IMR-90 (cell line): ENCODE measurements at regions not wholly inside any gene's neighbourhood (a gene's known extent, or its start where the extent isn't known, plus 50 kb on each side); places are given as distances from the start of the nearest gene placed in this dataset.

ENCODE experiments used
- ATAC-seq: fragments of 200-7000 bp; cut with Tn5 transposase; 2 replicates; pipeline ENCODE4 v1.9.1; 2020; ENCODE audit warnings: low read depth, mild to moderate bottlenecking, moderate library complexity
- BruUV-seq: library from RNA; stranded (reverse); fragments of 400-500 nt; replicated peaks from 2 replicates; lab custom pipeline; 2021; lab: Mats Ljungman, UMichigan
- CTCF ChIA-PET: fragments of 300-600 bp; formaldehyde crosslinking; extraction: SDS; loops from one replicate; lab custom pipeline; 2021; ENCODE audit warnings: antibody characterized with exemption; lab: Yijun Ruan, JAX
- POLR2A ChIA-PET: fragments of 300-600 bp; sonication (Branson Sonifier 250); formaldehyde crosslinking; loops from one replicate; lab custom pipeline; 2022; ENCODE audit warnings: antibody characterized with exemption; ENCODE audit not compliant: unreplicated experiment; lab: Charles Lee
- DNase-seq: peaks from one replicate; pipeline ENCODE4 v3.0.0; 2013
- H2AFZ ChIP-seq: replicated peaks from 2 replicates; pipeline ENCODE3; 2013; ENCODE audit warnings: low read length, mild to moderate bottlenecking; ENCODE audit not compliant: poor library complexity
- H2AK5ac ChIP-seq: 2 replicates; pipeline ENCODE4 v1.6.1; 2013; ENCODE audit warnings: low read depth, low read length, inconsistent platforms
- H2AK9ac ChIP-seq: replicated peaks from 2 replicates; pipeline ENCODE3; 2013; ENCODE audit warnings: mild to moderate bottlenecking, low read depth, low read length, moderate library complexity; ENCODE audit not compliant: poor library complexity
- H2BK120ac ChIP-seq: 2 replicates; pipeline ENCODE4 v1.6.1; 2013; ENCODE audit warnings: low read depth, low read length, inconsistent platforms
- H2BK15ac ChIP-seq: 3 replicates; pipeline ENCODE4 v1.6.1; 2013; ENCODE audit warnings: low read depth, low read length, inconsistent platforms
- H2BK20ac ChIP-seq: 2 replicates; pipeline ENCODE4 v1.6.1; 2013; ENCODE audit warnings: low read depth, mild to moderate bottlenecking, inconsistent platforms, low read length, moderate library complexity
- H2BK5ac ChIP-seq: 2 replicates; pipeline ENCODE4 v1.6.1; 2013; ENCODE audit warnings: mild to moderate bottlenecking, low read depth, low read length, inconsistent platforms; ENCODE audit not compliant: poor library complexity, severe bottlenecking
- H3K14ac ChIP-seq: replicated peaks from 2 replicates; pipeline ENCODE4 v1.6.1; 2013; ENCODE audit warnings: low read depth, low read length, inconsistent platforms
- H3K18ac ChIP-seq: 2 replicates; pipeline ENCODE4 v1.6.1; 2013; ENCODE audit warnings: low read depth, low read length, control low read depth
- H3K23ac ChIP-seq: 2 replicates; pipeline ENCODE4 v1.6.1; 2013; ENCODE audit warnings: low read depth, low read length, inconsistent platforms
- H3K27ac ChIP-seq: 2 replicates; pipeline ENCODE4 v1.5.1; 2013; ENCODE audit warnings: mild to moderate bottlenecking, control low read depth, low read length; ENCODE audit not compliant: insufficient read depth
- H3K27me3 ChIP-seq: 2 replicates; pipeline ENCODE4 v1.6.1; 2013; ENCODE audit warnings: low read length; ENCODE audit not compliant: control insufficient read depth, insufficient read depth
- H3K36me3 ChIP-seq: 2 replicates; pipeline ENCODE4 v1.6.1; 2013; ENCODE audit warnings: low read length, mixed read lengths; ENCODE audit not compliant: control insufficient read depth, insufficient read depth
- H3K4ac ChIP-seq: 2 replicates; pipeline ENCODE4 v1.6.1; 2013; ENCODE audit warnings: low read depth, low read length, inconsistent platforms
- H3K4me1 ChIP-seq: 2 replicates; pipeline ENCODE4 v1.6.1; 2013; ENCODE audit warnings: low read length, mixed read lengths; ENCODE audit not compliant: control insufficient read depth, insufficient read depth
- H3K4me2 ChIP-seq: 2 replicates; pipeline ENCODE4 v1.6.1; 2013; ENCODE audit warnings: low read depth, mild to moderate bottlenecking, control low read depth, low read length, moderate library complexity
- H3K4me3 ChIP-seq: 2 replicates; pipeline ENCODE4 v1.5.1; 2013; ENCODE audit warnings: low read depth, mild to moderate bottlenecking, control low read depth, low read length, moderate library complexity; ENCODE audit not compliant: insufficient read depth
- H3K56ac ChIP-seq: 2 replicates; pipeline ENCODE4 v1.6.1; 2013; ENCODE audit warnings: low read length, inconsistent platforms; ENCODE audit not compliant: insufficient read depth; ENCODE audit errors: extremely low read depth
- H3K79me1 ChIP-seq, 2 experiments: 2 replicates each; pipeline ENCODE4 v1.6.1; 2013; ENCODE audit warnings: low read length in 2 of 2, inconsistent platforms in 1 of 2, low read depth in 1 of 2
- H3K9ac ChIP-seq: 2 replicates; pipeline ENCODE4 v1.6.1; 2013; ENCODE audit warnings: low read depth, low read length, control low read depth
- H3K9me1 ChIP-seq: 2 replicates; pipeline ENCODE4 v1.6.1; 2013; ENCODE audit warnings: low read length, inconsistent platforms; ENCODE audit not compliant: insufficient read depth
- H3K9me3 ChIP-seq: 2 replicates; pipeline ENCODE4 v1.6.1; 2013; ENCODE audit warnings: low read length; ENCODE audit not compliant: control insufficient read depth, insufficient read depth
- H4K20me1 ChIP-seq: 2 replicates; pipeline ENCODE4 v1.6.1; 2013; ENCODE audit warnings: low read length, inconsistent platforms; ENCODE audit not compliant: insufficient read depth
- H4K5ac ChIP-seq: 2 replicates; pipeline ENCODE4 v1.6.1; 2013; ENCODE audit warnings: mild to moderate bottlenecking, low read depth, low read length, control low read depth
- H4K8ac ChIP-seq, 2 experiments: 2 replicates each; pipeline ENCODE4 v1.6.1; 2013; ENCODE audit warnings: low read depth in 2 of 2, low read length in 2 of 2, control low read depth in 1 of 2, inconsistent platforms in 1 of 2
- H4K91ac ChIP-seq: 2 replicates; pipeline ENCODE4 v1.6.1; 2013; ENCODE audit warnings: low read depth, low read length, inconsistent platforms; ENCODE audit not compliant: insufficient read depth
- BHLHE40 ChIP-seq: fragments of 150-350 bp; IDR thresholded peaks from 2 replicates; pipeline ENCODE4 v1.6.1; 2016; ENCODE audit warnings: mild to moderate bottlenecking, low read depth, low read length
- CHD1 ChIP-seq: IDR thresholded peaks from 2 replicates; pipeline ENCODE4 v1.6.1; 2012; ENCODE audit warnings: low read depth, low read length, improper control_type of control experiment
- FOS ChIP-seq: fragments of 150-350 bp; IDR thresholded peaks from 2 replicates; pipeline ENCODE4 v1.6.1; 2016; ENCODE audit warnings: low read depth, low read length
- MAFK ChIP-seq: IDR thresholded peaks from 2 replicates; pipeline ENCODE4 v1.6.1; 2012; ENCODE audit warnings: low read depth, low read length, improper control_type of control experiment
- MAZ ChIP-seq: IDR thresholded peaks from 2 replicates; pipeline ENCODE4 v1.6.1; 2012; ENCODE audit warnings: low read depth, mild to moderate bottlenecking, low read length, improper control_type of control experiment, moderate library complexity, borderline replicate concordance
- MXI1 ChIP-seq: IDR thresholded peaks from 2 replicates; pipeline ENCODE4 v1.6.1; 2012; ENCODE audit warnings: low read depth, mild to moderate bottlenecking, low read length, moderate library complexity, borderline replicate concordance
- NFE2L2 ChIP-seq: fragments of 150-350 bp; IDR thresholded peaks from 2 replicates; pipeline ENCODE4 v1.6.1; 2016; ENCODE audit warnings: low read depth, mild to moderate bottlenecking, low read length
- RAD21 ChIP-seq: IDR thresholded peaks from 2 replicates; pipeline ENCODE4 v1.6.1; 2012; ENCODE audit warnings: low read length, improper control_type of control experiment
- RCOR1 ChIP-seq: IDR thresholded peaks from 2 replicates; pipeline ENCODE4 v1.6.1; 2012; ENCODE audit warnings: mild to moderate bottlenecking, low read length, improper control_type of control experiment; ENCODE audit not compliant: insufficient replicate concordance
- SMC3 ChIP-seq: fragments of 150-350 bp; IDR thresholded peaks from 2 replicates; pipeline ENCODE4 v1.6.1; 2016; ENCODE audit warnings: low read depth, mild to moderate bottlenecking, antibody characterized with exemption, low read length, moderate library complexity
- WGBS, 2 experiments: methylation state at CpG; one replicate each; pipeline versions ENCODE4 v1.1.5 to v1.1.7; 2013; ENCODE audit warnings: missing lambda C conversion rate in 2 of 2; ENCODE audit not compliant: insufficient read length in 1 of 2; ENCODE audit errors: extremely low coverage in 2 of 2; 5-methylcytosine and 5-hydroxymethylcytosine counted together
- dilution Hi-C: fragments of 300-500 bp; cut with HindIII; formaldehyde crosslinking; loops from one replicate; pipeline ENCODE4 v1.14.3; 2018; ENCODE audit warnings: low sequenced_read_pairs; ENCODE audit not compliant: unreplicated experiment
- in situ Hi-C: fragments of 300-500 bp; cut with MboI; formaldehyde crosslinking; loops from 3 replicates; pipeline ENCODE4 v1.14.3; 2019; ENCODE audit warnings: low sequenced_read_pairs, inconsistent platforms, mixed read lengths
- intact Hi-C: fragments of 100-400 bp; cut with micrococcal nuclease; formaldehyde crosslinking; loops from 2 replicates; pipeline ENCODE4 v1.10.0; 2022
- TF ChIP-seq, protein P1 (sequence below): fragments of 150-350 bp; IDR thresholded peaks from 2 replicates; pipeline ENCODE4 v1.6.1; 2016; ENCODE audit warnings: low read depth, mild to moderate bottlenecking, low read length, moderate library complexity, borderline replicate concordance
- TF ChIP-seq, protein P2 (sequence below): fragments of 150-350 bp; IDR thresholded peaks from 2 replicates; pipeline ENCODE4 v1.6.1; 2017; ENCODE audit warnings: mild to moderate bottlenecking, antibody characterized with exemption, low read length, low read depth

DNA sequence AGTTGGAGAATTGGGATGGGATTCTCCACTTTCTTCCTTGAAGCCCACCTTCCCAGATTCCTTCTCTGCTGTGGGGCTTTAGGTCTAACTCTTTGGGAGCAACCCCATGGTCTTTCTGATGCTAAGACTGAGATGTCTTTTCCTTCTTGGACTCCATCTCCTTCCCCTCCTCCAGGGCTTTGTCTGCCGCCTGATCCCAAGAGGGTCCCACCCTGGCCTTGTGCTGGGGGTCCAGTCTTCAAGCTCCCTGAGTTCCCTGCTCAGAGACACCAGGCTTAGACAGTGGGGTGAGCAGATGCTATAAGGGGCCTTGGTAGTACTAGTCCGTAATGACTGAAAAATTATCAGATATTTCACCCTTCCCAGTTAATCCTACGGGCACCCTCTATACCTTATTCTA is 150.5 kb downstream of the PTPN20 start:
- no peak overlapping the region for H4K5ac ChIP-seq
- H3K27ac ChIP-seq: no peak overlapping the region
- intact Hi-C loops (no loop called here), dilution Hi-C loops (no loop called here), in situ Hi-C loops (no loop called here)
- no peak overlapping the region for H2BK120ac ChIP-seq
- H3K9me1 ChIP-seq: no peaks in the 10 kb centered on the region
- ChIA-PET CTCF (no interaction called here), POLR2A (no interaction called here)
- no CpG with 5 or more reads among the region's 3 CpGs for WGBS, 2 experiments
- peak overlapping the region; percentile 28; the same call in 1 of the 2 replicates for H3K18ac ChIP-seq
- no peak overlapping the region for H3K4me3 ChIP-seq
- H3K23ac ChIP-seq: no peak overlapping the region
- TF ChIP-seq MAFK (no peak), SMC3 (no peak), FOS (no peak), BHLHE40 (no peak), CHD1 (no peak), RCOR1 (no peak), MXI1 (no peak), NFE2L2 (no peak), RAD21 (no peak), MAZ (no peak)
- TF ChIP-seq, protein P1, sequence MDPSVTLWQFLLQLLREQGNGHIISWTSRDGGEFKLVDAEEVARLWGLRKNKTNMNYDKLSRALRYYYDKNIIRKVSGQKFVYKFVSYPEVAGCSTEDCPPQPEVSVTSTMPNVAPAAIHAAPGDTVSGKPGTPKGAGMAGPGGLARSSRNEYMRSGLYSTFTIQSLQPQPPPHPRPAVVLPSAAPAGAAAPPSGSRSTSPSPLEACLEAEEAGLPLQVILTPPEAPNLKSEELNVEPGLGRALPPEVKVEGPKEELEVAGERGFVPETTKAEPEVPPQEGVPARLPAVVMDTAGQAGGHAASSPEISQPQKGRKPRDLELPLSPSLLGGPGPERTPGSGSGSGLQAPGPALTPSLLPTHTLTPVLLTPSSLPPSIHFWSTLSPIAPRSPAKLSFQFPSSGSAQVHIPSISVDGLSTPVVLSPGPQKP: no peak
- TF ChIP-seq, protein P2, sequence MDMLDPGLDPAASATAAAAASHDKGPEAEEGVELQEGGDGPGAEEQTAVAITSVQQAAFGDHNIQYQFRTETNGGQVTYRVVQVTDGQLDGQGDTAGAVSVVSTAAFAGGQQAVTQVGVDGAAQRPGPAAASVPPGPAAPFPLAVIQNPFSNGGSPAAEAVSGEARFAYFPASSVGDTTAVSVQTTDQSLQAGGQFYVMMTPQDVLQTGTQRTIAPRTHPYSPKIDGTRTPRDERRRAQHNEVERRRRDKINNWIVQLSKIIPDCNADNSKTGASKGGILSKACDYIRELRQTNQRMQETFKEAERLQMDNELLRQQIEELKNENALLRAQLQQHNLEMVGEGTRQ: no peak
- H4K20me1 ChIP-seq: no peaks in the 10 kb centered on the region
- no peak overlapping the region; the same call in 1 of the 2 replicates for H4K91ac ChIP-seq
- no peak overlapping the region for H2BK5ac ChIP-seq
- H2BK15ac ChIP-seq: no peak overlapping the region
- no peak overlapping the region for H3K56ac ChIP-seq
- ATAC-seq (no peak), DNase-seq (no peak)
- H3K9me3 ChIP-seq: no peaks in the 10 kb centered on the region
- no peaks in the 10 kb centered on the region for H3K36me3 ChIP-seq
- H4K8ac ChIP-seq: no peak overlapping the region
- H3K14ac ChIP-seq: no peak overlapping the region
- no peak overlapping the region for H2AK5ac ChIP-seq
- H3K4me2 ChIP-seq: no peak overlapping the region
- no peak overlapping the region for H3K4ac ChIP-seq
- H3K9ac ChIP-seq: no peak overlapping the region
- no peak overlapping the region for H2AK9ac ChIP-seq
- no peaks in the 10 kb centered on the region for H3K79me1 ChIP-seq
- BruUV-seq: no TSS peak
- H3K4me1 ChIP-seq: peaks cover 8% of the 10 kb centered on the region
- no peak overlapping the region for H2AFZ ChIP-seq
- no peak overlapping the region for H2BK20ac ChIP-seq
- peaks cover 15% of the 10 kb centered on the region for H3K27me3 ChIP-seq
